HG03521 (cell line): ENCODE measurements at regions not wholly inside any gene's neighbourhood (a gene's known extent, or its start where the extent isn't known, plus 50 kb on each side); places are given as distances from the start of the nearest gene placed in this dataset.
A peak's percentile ranks its signal among the peaks of the same experiment; 100 is the strongest.

ENCODE experiments used
- ATAC-seq: cut with Tn5 transposase; IDR thresholded peaks from one replicate; pipeline ENCODE4 v1.9.1; 2021; ENCODE audit warnings: mild to moderate bottlenecking, moderate library complexity; ENCODE audit not compliant: unreplicated experiment

DNA sequence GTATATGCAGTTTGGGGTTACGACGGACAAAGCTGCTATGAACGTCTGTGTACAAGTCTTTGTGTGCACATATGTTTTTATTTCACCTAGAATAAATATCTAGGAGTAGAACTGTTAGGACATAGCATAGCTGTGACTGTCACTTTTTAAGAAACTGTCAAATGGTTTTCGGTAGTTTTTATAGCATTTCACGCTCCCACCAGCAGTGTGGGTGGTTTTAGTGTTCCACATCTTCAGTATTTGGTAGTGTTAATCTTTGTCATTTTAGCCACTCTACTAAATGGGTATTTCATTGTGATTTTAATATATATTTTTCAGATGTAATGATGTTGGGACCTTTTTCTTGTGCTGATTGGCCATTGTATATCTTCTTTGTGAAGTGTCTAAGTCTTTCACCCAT, 109.1 kb upstream of the BCAT1 start:
- ATAC-seq: no peak

DNA sequence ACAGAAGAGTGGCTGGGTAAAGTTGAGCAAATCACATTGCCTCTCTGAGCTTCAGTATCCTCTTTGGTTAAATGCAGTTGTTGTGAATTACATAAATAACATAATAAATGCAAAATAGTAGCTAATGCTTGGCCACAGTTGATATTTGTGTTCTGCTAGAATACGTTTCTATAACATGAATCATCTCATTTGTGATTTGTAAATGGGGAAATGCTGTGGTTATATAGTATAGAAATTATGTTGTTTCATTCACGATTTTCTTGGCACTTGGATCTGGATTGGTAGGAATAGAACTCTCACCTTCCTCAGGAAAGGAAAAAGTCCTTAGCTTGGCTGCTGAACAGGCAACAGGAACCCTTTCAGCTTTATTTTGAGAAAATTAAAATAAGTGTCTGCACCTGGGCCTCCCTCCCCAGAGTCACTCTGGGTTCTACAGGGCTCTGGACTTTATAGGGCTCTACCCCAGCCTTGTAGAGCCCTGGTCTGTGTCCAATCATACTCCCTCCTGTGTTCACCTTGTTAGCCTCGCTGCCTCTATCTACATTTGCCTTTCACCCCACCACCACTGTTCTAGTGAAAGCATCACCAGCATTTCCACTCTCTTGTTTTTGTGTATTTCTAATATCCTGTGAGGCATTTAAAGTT, 107.7 kb upstream of the BCAT1 start:
- no peak for ATAC-seq

DNA sequence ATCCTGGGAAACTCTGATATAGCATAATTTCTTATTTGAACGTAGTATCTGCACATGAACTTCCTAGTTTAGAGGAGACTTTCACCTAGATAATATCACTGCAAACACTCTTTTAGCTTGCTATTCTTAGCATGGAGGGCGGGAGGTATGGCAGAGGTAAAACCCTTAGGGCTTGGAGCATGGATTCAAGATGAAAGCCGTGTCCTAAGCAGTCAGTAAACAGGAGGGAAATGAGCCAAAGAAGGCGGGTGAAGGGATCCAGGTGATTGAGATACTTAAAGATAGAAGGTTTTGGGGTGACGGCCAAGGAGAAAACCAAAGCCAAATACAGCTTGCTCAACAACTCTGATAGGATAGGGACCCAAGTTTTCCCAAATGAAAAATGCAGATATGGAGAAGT, 107.1 kb upstream of the BCAT1 start:
- no peak for ATAC-seq

DNA sequence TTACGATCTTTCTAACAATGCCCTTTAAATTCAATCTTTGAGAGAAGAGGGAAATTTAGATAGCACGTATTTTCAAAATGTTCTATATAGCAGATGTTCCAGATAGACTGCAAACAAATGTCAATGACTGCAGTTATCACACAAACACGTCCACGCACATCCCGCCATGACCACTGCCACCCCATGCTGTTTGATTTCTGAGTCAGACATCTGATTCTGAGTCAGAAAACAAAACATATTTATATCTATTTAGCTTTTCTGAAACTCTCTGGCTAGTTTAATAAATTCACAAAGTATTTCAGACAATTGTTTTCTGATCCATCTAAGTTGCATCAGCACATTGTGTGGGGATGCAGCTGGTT, 105.9 kb upstream of the BCAT1 start:
- no peak for ATAC-seq

DNA sequence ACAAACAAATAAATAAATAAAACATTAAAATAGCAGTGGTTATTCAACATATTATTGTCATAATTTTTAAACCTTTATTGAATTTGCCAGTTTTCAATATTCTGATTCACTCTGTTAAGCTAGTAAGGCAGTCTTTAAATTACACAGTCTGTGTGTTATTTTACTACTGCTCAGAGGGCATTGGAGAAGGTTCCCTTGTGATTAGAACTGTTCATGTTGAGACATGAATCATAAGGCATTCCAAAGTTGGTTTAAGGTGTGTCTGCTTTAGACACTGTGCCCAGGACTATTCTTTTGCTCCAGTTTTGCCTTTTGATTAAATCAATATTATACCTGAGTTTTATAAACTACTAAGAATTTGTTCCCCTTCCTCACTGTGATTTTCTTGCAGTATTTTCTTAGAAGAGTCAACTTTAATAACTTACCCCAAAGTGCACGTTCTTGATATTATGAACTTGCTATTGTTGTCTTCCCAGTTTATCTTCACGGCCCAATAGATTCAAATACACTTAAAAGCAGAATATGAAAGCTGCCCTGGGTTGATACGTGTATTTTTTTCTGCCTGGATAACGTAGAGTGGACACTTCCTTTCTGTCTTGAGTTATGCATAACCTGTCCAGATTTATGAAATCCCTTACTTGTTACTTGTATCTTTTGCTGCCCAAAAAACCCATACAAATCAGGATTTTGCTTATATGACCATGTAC, 105.3 kb upstream of the BCAT1 start:
- no peak for ATAC-seq

DNA sequence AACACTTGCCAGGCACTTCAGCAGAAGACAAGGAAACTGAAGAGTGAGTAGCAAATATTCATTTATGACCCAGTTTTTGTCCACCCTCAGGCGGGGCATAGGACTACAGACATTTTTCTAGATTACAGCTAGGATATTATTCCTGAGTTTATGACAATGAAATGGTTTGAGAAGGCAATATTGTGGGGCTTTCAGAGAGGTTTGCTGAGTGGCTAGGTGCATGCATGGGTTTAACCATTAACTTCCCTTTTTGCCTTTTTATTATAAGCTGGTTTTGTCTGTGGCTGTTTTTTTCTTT, 104.0 kb upstream of the BCAT1 start:
- no peak for ATAC-seq

DNA sequence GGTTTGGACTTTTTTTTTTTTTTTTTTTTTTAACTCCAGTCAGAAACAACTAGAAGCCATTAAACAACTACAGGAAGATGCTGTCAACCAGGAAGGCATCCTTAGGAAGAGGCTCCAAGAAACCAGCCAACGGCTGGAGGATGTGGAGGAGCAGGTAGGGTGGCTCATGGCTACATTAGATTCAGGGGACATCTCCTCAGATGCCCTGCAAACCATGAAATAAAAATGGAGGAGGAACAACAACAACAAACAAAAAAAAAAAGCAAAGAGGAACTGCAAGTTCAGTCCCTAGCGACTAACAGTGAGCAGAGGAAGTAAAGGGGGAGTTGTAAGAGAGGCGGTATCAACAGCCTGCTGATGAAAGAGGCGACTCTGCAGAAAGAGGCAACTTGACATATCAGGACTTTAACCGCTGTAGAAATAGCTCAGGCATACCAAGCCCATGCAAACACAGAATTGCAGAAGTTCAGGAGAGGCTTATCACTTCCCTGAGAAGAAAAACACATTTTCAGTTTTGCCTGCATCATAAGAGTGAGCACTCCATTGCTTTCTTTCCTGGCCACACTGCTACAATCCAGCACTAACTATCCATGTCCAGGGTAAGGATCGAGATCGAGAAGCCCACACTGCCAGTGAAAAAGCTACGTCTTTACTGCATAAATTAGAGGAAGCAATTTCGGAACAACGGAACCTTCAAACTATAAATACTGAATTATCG, 103.5 kb upstream of the BCAT1 start:
- ATAC-seq: peak; percentile 68

DNA sequence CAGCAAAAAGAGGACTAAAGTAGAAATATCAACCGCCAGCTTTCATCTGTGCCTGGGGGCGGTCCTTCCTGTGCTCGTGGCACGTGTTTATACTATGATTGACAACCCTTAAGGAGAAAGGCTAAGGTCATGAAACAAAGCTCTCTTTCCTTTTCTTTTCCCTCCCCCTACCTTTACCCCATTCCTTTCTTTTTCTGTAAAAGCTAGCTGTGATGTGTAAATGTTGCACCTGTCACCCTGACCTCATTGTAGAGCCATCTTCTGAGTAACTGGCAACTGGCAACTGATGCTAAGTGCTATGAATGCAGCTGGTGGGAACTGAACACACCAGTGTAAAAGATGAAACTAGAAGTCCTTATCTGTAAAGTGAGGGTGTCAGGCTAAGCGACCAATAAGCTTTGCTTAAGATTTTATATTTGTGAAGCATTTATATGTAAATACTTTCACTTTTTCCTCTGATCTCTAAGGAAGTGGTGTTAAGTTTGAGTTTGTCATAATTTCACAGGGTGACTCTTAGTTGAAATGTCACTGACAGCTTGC, 102.8 kb upstream of the BCAT1 start:
- peak; percentile 59 for ATAC-seq

DNA sequence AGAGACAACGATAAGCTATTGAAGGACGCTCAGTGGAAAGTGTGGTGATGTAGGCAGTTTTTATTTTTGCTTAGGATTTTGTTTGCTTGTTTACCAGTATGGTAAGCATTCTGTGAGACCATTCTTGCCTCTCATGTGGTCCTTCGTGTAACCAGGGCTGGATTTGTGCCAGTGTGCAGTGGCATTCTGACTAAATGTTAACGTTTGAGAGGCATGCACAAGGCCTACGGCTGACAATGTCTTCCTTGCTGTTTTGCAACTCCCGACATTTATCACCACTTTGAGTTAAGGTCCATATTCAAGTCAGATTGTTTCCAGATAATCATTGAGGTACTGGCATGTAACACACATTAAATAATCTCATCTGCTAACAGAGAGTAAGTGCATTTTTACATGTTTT, 102.3 kb upstream of the BCAT1 start:
- no peak for ATAC-seq

DNA sequence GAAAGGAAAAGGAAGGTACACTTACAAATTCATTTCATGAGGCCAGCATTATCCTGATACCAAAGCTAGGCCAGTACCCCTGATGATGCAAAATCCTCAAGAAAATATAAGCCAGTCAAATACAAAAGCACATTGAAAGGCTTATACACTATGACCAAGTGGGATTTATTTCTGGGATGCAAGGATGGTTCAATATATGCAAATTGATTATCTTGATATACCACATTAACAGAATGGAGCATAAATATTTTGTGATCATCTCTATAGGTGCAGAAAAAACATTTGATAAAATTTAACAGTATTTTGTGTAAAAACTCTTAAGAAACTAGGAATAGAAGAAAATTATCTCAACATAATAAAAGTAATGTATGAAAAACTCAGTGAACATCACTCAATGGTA, 97.0 kb upstream of the BCAT1 start:
- ATAC-seq: no peak

DNA sequence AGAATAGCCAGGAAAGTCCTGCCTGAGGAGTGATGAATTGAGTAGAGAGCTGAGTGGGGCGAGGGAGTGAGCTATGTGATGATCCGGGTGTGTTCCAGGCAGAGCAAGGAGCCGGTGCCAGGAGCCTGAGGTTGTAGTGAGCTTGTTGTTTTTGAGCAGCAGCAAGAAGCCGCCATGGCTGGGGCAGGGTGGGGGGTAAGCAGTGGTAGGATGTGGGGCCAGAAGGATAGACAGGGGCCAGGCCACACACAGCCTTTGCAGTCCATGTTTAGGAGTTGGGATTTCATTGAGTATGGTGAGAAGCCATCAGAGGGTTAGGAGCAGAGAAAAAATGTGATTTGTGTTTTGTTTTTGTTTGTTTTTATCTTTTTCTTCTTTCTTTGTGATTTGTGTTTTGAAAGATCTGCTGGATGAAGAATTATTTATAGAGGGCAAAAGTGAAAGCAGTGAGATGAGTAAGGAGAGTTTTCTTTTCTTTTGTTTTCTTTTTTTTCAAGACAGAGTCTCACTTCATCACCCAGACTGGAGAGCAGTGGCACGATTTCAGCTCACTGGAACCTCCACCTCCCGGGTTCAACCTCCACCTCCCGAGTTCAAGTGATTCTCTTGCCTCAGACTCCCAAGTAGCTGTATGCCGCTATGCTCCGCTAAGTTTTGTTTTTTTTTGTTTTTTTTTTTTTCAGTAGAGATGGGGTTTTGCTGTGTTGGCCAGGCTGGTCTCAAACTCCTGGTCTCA, 92.3 kb upstream of the BCAT1 start:
- ATAC-seq: no peak

DNA sequence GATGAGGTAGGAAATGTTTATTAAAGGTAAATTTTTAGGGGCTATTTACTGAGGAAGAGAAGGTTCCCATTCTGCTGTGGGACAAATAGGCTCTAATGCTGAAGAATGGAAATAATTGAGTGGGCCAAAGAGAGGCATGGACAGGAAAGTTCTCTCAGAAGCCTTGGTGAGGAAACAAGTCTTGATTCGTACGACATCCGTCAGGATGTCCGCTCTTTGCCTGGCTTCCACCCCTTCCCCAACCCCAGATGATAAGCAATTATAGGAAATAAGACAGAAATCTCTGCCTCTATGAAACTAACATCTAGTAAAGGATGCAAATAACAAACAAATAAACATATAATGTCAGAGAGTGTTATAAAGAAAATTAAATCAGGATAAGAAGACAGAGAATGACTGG, 91.7 kb upstream of the BCAT1 start:
- no peak for ATAC-seq

DNA sequence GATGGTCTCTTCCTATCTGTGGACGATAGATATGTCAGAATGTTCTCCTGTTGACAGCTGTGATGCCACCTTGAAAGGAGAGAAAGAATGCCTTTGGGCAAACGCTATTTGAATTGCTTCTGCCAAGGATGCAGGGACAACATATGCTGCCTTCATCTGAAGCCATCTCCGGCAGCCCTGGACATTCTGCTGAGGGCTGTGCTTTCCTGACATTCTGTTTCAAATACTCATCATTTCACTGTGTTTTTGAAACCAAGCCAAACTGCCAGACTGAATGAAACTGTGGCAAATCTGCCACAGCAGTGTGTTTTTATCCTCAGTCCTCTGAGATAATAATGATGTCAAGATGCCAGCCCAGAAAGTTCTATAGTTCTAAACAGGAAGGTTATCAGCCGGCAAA, 85.8 kb upstream of the BCAT1 start:
- no peak for ATAC-seq

DNA sequence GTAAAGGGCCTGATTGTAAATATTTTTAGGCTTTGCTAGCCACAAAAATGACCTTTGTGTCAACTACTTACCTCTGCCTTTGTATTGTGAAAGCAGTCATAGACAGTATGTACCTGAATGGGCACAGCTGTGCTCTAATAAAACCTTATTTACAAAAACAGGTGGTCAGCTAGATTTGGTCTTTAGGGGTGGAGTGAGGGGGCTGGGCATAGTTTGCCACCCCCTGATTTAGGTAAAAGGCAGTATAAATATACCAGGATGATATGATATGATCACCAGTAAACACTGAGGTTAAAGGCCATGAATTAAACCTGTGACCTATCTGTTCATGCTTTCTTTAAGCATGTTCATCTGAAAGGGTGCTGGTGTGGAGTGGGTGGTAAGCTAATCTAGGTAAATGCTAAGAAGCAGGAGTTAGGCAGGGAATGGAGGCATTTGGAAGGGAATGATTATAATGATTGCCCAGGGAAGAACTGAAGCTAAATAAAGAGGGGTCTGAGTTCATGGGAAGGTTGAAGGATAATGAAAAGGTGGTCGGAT, 77.1 kb upstream of the BCAT1 start:
- no peak for ATAC-seq

DNA sequence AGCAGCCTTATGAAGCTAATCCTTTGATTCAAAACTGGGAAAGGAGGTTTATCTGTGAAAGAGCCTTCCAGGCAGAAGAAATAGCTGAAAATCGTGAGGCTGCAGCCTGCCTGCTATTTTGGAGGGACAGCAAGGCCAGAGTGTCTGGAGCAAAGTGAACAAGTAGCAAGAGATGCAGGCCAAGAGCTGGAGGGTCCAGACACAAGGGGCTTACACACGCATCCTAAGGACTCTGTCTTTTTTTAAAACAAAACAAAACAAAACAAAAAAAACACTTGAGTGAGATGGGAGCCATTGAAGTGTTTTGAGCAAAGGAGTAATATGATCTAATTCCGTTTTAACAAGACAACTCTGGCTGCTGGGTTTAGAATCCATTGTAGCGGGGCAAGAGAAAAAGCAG, 76.4 kb upstream of the BCAT1 start:
- no peak for ATAC-seq

DNA sequence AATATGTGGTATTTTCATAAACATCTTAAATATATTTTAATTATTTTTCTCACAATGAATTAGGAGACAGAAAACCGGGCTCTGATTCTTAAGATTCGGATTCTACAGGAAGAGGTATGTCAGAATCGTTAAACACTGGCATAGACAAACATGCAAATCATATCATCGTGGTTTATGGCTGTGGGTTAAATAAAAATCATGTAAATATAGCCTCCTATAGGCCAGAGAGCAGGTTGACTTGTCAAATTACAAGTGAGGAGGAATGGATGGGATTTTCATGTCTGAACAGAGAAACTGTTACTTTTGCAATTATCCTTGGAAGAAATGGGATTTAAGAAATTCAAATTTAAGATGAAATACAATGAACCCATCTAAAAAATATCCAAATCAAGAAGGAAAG, 74.9 kb upstream of the BCAT1 start:
- ATAC-seq: no peak

DNA sequence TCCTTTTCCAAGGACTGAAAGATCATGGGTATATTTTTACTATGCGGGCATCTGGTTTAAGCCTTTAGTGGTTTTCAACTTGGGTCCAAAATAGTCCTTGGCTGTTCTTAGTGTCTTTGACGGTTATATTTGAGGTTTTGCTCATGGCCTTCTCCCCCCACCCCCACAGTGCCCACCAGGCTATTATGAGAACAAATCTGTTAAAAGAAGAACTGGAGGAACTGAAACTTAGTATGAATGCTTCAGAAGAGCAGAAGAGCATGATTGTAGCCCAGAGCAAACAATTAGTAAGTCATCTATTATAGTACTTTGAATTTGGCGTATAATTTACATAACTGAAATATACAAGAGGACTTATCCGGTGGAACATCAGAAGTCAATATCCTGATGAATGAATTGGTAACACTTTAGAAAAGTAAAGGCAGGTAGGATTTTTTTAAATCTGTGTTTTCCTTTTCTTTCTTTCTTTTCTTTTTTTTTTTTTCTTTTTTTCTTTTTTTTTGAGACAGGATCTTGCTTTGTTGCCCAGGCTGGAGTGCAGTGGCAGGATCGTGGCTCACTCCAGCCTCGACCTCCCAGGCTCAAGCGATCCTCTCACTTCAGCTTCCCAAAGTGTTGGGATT, 71.8 kb upstream of the BCAT1 start:
- peak; percentile 91 for ATAC-seq

DNA sequence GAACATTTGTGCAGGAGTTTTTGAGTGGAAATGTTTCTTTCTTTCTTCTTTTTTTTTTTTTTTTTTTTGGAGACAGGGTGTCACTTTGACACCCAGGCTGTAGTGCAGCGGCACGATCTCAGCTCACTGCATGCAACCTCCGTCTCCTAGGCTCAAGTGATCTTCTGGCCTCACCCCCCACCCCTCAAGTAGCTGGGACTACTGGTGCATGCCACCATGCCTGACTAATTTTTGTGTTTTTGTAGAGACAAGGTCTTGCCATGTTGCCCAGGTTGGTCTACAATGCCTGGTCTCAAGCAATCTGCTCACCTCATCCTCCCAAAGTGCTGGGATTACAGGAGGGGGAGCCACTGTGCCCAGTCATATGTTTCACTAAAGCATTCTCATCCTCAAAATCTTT, 69.2 kb upstream of the BCAT1 start:
- no peak for ATAC-seq

DNA sequence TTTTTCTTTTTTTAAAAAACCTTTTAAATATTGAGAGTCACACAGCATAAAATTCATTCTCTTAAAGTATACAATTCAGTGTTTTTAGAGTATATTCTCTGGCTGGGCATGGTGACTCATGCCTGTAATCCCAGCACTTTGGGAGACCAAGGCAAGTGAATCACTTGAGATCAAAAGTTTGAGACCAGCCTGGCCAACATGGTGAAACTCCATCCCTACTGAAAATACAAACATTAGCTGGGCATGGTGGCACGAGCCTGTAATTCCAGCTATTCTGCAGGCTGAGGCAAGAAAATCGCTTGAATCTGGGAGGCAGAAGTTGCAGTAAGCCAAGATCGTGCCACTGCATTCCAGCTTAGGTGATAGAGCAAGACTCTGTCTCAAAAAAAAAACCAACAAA, 68.4 kb upstream of the BCAT1 start:
- no peak for ATAC-seq

DNA sequence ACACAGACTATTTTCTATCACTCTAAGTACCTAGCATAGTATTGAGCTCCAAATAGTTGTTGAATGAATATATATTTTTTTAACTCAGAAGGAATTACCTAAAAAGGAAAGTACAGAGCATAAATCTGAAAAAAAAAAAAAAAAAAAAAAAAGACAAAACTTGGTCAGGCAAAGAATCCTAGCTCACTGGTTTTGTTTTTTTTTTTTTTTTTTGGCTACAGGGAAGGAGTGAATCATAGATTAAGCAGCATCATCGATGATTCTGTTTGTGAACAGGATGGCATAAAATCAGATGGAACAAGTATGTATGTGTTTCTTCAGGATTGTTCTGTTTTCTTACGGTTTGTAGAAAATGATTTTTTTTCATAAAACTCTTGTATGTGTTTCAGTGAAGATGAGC, 66.1 kb upstream of the BCAT1 start:
- no peak for ATAC-seq

DNA sequence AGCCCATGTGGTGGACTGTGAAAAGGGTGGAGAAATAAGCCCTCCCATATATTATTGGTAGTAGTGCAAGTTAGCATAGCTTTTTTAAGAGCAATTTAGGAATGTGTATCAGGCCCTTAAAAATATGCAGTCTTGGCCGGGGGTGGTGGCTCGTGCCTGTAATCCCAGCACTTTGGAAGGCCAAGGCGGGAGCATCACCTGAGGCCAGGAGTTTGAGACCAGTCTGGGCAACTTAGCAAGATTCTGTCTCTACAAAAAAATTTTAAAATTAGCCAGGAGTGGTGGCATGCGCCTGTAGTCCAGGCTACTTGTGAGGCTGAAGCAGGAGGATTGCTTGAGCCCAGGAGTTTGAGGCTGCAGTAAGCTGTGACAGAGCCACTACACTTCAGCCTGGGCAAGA, 64.2 kb upstream of the BCAT1 start:
- ATAC-seq: no peak
